OCI-LY3 (cell line): ENCODE measurements at regions not wholly inside any gene's neighbourhood (a gene's known extent, or its start where the extent isn't known, plus 50 kb on each side); places are given as distances from the start of the nearest gene placed in this dataset.

Experiments used
- H2AFZ ChIP-seq: fragments of 200-600, 300-600 bp; shearing (Covaris generic); 2 replicates; pipeline ENCODE4 v1.6.0; 2014; ENCODE audit warnings: antibody characterized with exemption, low read depth, low read length
- H3K27ac ChIP-seq: fragments of 200-600, 300-600 bp; sonication (generic); 2 replicates; pipeline ENCODE4 v1.5.1; 2014; ENCODE audit warnings: mild to moderate bottlenecking, low read length, moderate library complexity, mixed read lengths
- H3K27me3 ChIP-seq: fragments of 200-600, 300-600 bp; sonication (generic); 2 replicates; pipeline ENCODE4 v1.6.1; 2014; ENCODE audit warnings: low read depth, low read length, mixed read lengths
- H3K36me3 ChIP-seq: fragments of 200-600, 300-600 bp; sonication (generic); replicated peaks from 2 replicates; pipeline ENCODE3; 2014; ENCODE audit warnings: low read depth, low read length, mixed read lengths
- H3K4me1 ChIP-seq: fragments of 300-600, 200-600 bp; sonication (generic); 2 replicates; pipeline ENCODE4 v1.6.1; 2014; ENCODE audit warnings: low read length, mixed read lengths
- H3K4me2 ChIP-seq: fragments of 200-600, 300-600 bp; sonication (generic); 2 replicates; pipeline ENCODE4 v1.6.1; 2014; ENCODE audit warnings: low read length, mixed read lengths
- H3K4me3 ChIP-seq: fragments of 300-600, 200-600 bp; sonication (generic); 2 replicates; pipeline ENCODE4 v1.5.1; 2014; ENCODE audit warnings: antibody characterized with exemption, mild to moderate bottlenecking, low read length, moderate library complexity
- H3K79me2 ChIP-seq: fragments of 300-600, 200-600 bp; shearing (Covaris generic); 2 replicates; pipeline ENCODE4 v1.6.1; 2014; ENCODE audit warnings: mild to moderate bottlenecking, low read length, mixed read lengths
- H3K9ac ChIP-seq: fragments of 300-600, 200-600 bp; shearing (Covaris generic); 2 replicates; pipeline ENCODE4 v1.6.0; 2014; ENCODE audit warnings: mild to moderate bottlenecking, low read length, moderate library complexity
- H3K9me3 ChIP-seq: fragments of 200-600, 300-600 bp; shearing (Covaris generic); 2 replicates; pipeline ENCODE4 v1.6.1; 2014; ENCODE audit warnings: low read length, mixed read lengths; ENCODE audit not compliant: insufficient read depth
- H4K20me1 ChIP-seq: fragments of 200-600, 300-600 bp; sonication (generic); 2 replicates; pipeline ENCODE4 v1.6.1; 2016; ENCODE audit warnings: low read length, mixed read lengths; ENCODE audit not compliant: insufficient read depth
- EZH2phosphoT487 ChIP-seq: fragments of 200-600 bp; shearing (Covaris generic); IDR thresholded peaks from 2 replicates; pipeline ENCODE4 v1.6.1; 2018; ENCODE audit warnings: antibody characterized with exemption, mixed run types, low read depth
- TF ChIP-seq, protein P1 (sequence below): fragments of 200-600, 300-600 bp; sonication (generic); IDR thresholded peaks from 2 replicates; pipeline ENCODE4 v1.5.1; 2014; ENCODE audit warnings: antibody characterized with exemption, low read length, low read depth

DNA sequence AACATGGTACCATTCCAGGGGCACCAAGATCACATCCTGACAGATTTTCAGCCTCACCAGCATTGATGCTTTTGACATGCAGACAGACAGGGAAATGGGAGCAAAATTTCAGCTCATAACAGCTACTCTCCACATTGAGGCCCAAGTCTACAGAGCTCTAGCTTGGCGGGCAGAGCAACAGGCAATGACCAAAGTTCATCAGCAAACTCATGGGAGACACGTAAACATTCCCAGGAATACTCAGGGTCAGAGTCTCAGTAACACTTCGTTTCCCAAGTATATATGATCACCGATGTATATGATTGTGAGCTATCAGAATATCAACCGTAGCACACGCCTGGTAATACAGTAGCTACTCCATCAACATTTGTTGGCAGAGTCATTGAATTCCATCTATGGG lies 59.2 kb upstream of the SLC24A5 start:
- Histone ChIP-seq H3K4me2 (no peak overlapping the region), H3K4me3 (no peak overlapping the region), H3K36me3 (no peaks in the 10 kb centered on the region), H3K27ac (no peak overlapping the region), H3K4me1 (no peaks in the 10 kb centered on the region), H3K9ac (no peak overlapping the region), H2AFZ (no peak overlapping the region), H3K9me3 (no peaks in the 10 kb centered on the region), H3K79me2 (no peaks in the 10 kb centered on the region), H4K20me1 (no peaks in the 10 kb centered on the region), H3K27me3 (peaks cover 24% of the 10 kb centered on the region)
- TF ChIP-seq, protein P1, sequence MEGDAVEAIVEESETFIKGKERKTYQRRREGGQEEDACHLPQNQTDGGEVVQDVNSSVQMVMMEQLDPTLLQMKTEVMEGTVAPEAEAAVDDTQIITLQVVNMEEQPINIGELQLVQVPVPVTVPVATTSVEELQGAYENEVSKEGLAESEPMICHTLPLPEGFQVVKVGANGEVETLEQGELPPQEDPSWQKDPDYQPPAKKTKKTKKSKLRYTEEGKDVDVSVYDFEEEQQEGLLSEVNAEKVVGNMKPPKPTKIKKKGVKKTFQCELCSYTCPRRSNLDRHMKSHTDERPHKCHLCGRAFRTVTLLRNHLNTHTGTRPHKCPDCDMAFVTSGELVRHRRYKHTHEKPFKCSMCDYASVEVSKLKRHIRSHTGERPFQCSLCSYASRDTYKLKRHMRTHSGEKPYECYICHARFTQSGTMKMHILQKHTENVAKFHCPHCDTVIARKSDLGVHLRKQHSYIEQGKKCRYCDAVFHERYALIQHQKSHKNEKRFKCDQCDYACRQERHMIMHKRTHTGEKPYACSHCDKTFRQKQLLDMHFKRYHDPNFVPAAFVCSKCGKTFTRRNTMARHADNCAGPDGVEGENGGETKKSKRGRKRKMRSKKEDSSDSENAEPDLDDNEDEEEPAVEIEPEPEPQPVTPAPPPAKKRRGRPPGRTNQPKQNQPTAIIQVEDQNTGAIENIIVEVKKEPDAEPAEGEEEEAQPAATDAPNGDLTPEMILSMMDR, result no peak
- no peak for TF ChIP-seq EZH2phosphoT487

DNA sequence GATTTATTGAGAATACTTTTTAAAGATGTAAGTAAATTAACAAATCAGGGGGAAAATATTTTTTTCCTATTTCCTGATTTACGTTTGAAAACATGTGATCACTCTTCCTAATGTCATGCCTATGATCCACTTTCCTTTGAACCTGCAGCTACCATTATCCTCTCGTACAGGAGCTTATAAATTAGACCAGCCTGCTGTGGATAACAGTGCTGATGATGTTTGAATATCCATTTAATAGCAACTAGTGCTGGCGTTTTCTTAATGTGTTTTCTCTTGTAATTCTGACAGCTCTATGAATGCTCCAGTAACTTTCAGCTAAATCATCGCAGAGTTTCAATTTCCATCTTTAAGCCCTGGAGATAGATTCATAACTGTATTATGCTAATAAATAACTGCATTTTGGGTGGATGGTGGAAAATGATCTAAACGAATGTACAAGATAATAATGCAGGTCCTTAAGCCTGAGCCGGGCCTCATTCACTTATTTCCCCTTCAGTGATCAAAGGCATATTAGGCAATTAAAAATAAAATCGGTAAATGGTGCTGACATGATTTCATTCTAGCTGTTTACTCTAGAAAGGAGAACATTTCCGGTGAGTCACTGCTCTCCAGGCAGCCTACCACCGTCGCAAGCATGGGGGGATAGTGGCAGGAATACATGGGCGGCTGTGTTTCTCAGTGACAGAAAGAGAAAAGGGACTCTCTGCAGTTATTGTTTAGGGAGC lies 58.5 kb upstream of the SLC24A5 start:
- no peak overlapping the region for H3K4me2 ChIP-seq
- no peak overlapping the region for H3K4me3 ChIP-seq
- H3K27ac ChIP-seq, result no peak overlapping the region

DNA sequence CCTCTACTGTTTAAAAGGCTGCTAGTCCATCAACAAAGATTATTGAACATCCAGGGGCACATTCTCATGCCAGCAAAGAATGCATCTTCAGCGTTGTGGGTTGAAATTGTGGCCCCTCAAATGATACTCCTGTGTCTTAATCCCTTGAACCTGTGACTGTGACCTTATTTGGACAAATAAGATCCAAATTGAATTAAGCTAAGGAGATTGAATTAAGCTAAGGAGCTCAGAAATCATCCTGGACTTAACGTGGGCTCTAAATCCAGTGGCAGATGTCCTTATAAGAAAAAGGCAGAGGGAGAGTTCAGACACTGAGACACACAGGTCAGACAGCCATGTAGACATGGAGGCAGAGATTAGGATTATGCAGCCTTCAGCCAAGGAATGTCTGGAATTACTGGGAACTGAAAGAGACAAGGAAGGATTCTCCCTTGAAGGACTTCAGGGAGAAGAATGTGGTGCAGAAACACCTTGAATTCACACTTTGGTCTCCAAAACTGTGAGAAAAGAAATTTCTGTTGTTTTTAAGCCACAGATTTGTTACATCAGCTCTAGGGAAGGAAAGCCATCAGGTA lies 57.3 kb upstream of the SLC24A5 start:
- no peaks in the 10 kb centered on the region for H4K20me1 ChIP-seq
- no peaks in the 10 kb centered on the region for H3K4me1 ChIP-seq
- H3K36me3 ChIP-seq, result no peaks in the 10 kb centered on the region
- H3K27me3 ChIP-seq, result peaks cover 17% of the 10 kb centered on the region; the same call in 1 of the 2 replicates
- H3K27ac ChIP-seq, result no peak overlapping the region
- no peak overlapping the region for H3K4me2 ChIP-seq
- H2AFZ ChIP-seq, result no peak overlapping the region
- no peaks in the 10 kb centered on the region for H3K79me2 ChIP-seq
- H3K9me3 ChIP-seq, result no peaks in the 10 kb centered on the region
- TF ChIP-seq, protein P1, result no peak
- no peak for TF ChIP-seq EZH2phosphoT487
- H3K9ac ChIP-seq, result no peak overlapping the region
- no peak overlapping the region for H3K4me3 ChIP-seq

More for the DNA sequence above, 58.5 kb upstream of the SLC24A5 start:
- H3K27me3 ChIP-seq, result peaks cover 24% of the 10 kb centered on the region
- no peaks in the 10 kb centered on the region for H3K79me2 ChIP-seq
- no peaks in the 10 kb centered on the region for H3K4me1 ChIP-seq
- H4K20me1 ChIP-seq, result no peaks in the 10 kb centered on the region
- H3K36me3 ChIP-seq, result no peaks in the 10 kb centered on the region
- no peak overlapping the region for H2AFZ ChIP-seq
- no peak overlapping the region for H3K9ac ChIP-seq
- no peaks in the 10 kb centered on the region for H3K9me3 ChIP-seq
- TF ChIP-seq, protein P1, result no peak

DNA sequence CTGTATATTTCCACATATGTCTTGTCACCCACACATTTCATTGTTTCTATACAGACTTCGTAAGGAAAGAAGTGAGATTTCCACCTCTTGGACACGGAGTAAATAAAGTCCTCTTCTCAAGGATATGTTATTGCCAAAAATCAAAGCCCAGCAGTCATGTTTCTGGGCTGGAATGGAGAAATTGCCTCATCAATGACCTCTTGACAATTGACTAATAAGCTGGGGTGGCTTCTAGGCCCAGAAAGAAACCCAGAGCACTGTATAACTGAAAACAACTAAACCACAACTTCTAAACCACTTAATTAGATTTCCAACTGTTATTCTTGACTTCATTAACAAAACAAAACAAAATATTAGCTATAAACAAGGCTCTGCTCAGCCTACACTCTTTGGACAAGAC lies 56.4 kb upstream of the SLC24A5 start:
- TF ChIP-seq, protein P1, result no peak
- TF ChIP-seq EZH2phosphoT487, result no peak
- no peaks in the 10 kb centered on the region for H3K4me1 ChIP-seq
- no peaks in the 10 kb centered on the region for H3K79me2 ChIP-seq
- H2AFZ ChIP-seq, result no peak overlapping the region
- H3K9me3 ChIP-seq, result no peaks in the 10 kb centered on the region
- no peak overlapping the region for H3K27ac ChIP-seq
- no peaks in the 10 kb centered on the region for H3K36me3 ChIP-seq
- H4K20me1 ChIP-seq, result no peaks in the 10 kb centered on the region
- no peak overlapping the region for H3K4me3 ChIP-seq
- peaks cover 18% of the 10 kb centered on the region; the same call in 1 of the 2 replicates for H3K27me3 ChIP-seq
- H3K4me2 ChIP-seq, result no peak overlapping the region
- H3K9ac ChIP-seq, result no peak overlapping the region
